NB4 (cell line): ENCODE measurements at regions not wholly inside any gene's neighbourhood (a gene's known extent, or its start where the extent isn't known, plus 50 kb on each side); places are given as distances from the start of the nearest gene placed in this dataset.

Experiments
- CTCF ChIP-seq: IDR thresholded peaks from one replicate; pipeline ENCODE4 v1.5.1; 2012; ENCODE audit warnings: low read depth, low read length
- MYC ChIP-seq: IDR thresholded peaks from 2 replicates; pipeline ENCODE4 v1.6.1; 2011; ENCODE audit warnings: low read depth, low read length
- POLR2A ChIP-seq: IDR thresholded peaks from 2 replicates; pipeline ENCODE4 v1.6.1; 2011; ENCODE audit warnings: mild to moderate bottlenecking; ENCODE audit not compliant: insufficient read length; ENCODE audit errors: extremely low read depth

DNA sequence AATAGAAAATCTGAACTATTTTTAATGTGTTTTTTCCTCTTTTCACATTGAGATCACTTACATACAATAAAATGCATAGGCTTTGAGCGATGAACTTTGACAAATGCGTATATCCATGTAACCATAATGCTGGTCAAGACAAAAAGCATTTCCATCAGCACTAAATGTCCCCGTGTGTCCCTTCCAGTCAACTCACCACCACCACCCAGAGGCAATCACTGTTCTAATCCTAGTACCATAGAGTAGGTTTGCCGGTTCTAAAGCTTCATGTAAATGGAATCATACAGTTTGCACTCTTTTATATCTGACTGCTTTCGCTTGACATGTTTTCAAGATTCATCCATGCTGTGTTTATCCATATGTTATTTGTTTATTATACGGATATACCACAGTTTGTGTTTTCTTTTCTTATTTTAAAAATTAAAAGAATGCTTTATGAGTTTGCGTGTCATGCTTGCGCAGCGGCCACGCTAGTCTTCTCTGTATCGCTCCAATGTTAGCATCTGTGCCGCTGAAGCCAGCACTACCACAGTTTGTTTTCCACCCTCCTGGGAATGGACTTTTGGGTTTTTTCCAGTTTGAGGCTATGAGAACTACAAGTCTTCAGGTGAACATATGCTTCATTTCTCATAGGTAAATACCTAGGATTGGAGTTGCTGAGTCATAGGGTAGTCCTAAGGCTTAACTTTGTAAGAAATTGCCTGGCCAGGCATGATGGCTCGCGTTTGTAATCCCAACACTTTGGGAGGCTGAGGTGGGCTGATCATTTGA, 197.5 kb upstream of the CHAC2 start:
- TF ChIP-seq CTCF, result no peak
- TF ChIP-seq POLR2A, result no peak
- TF ChIP-seq MYC, result no peak
